H1 (cell line): ENCODE measurements at regions not wholly inside any gene's neighbourhood (a gene's known extent, or its start where the extent isn't known, plus 50 kb on each side); places are given as distances from the start of the nearest gene placed in this dataset.
A peak's percentile ranks its signal among the peaks of the same experiment; 100 is the strongest.

Experiments
- CTCF ChIA-PET: fragments of 300-600 bp; sonication (Branson Sonifier 250); formaldehyde crosslinking; loops from one replicate; lab custom pipeline; 2021; ENCODE audit not compliant: partially characterized antibody; lab: Charles Lee
- POLR2A ChIA-PET: fragments of 300-600 bp; sonication (Branson Sonifier 250); formaldehyde crosslinking; loops from one replicate; lab custom pipeline; 2021; ENCODE audit warnings: inconsistent platforms; ENCODE audit not compliant: partially characterized antibody; lab: Charles Lee
- DNase-seq, 2 experiments: peaks; one replicate each; pipeline versions ENCODE4 v3.0.0 to v3.0.0-alpha.2; 2010 to 2022; ENCODE audit warnings: low spot score in 2 of 2, low read depth in 1 of 2, mixed read lengths in 1 of 2
- FAIRE-seq: peaks from 2 replicates; lab custom pipeline; 2011; peaks lifted over from hg19 to GRCh38; lab: Jason Lieb, UNC
- H2AFZ ChIP-seq: 2 replicates; pipeline ENCODE4 v1.8.1; 2012; ENCODE audit warnings: low read length, inconsistent platforms
- H2AK5ac ChIP-seq: 2 replicates; pipeline ENCODE4 v1.6.1; 2013; ENCODE audit warnings: low read depth, low read length
- H2BK120ac ChIP-seq: replicated peaks from 2 replicates; pipeline ENCODE3; 2013; ENCODE audit warnings: low read depth, low read length, inconsistent platforms
- H2BK12ac ChIP-seq: 2 replicates; pipeline ENCODE4 v1.6.1; 2013; ENCODE audit warnings: low read depth, low read length
- H2BK15ac ChIP-seq: 2 replicates; pipeline ENCODE4 v1.6.1; 2013; ENCODE audit warnings: low read length
- H2BK20ac ChIP-seq: 2 replicates; pipeline ENCODE4 v1.6.1; 2013; ENCODE audit warnings: low read length
- H2BK5ac ChIP-seq: 2 replicates; pipeline ENCODE4 v1.6.1; 2013; ENCODE audit warnings: low read depth, low read length
- H3K14ac ChIP-seq: 2 replicates; pipeline ENCODE4 v1.6.1; 2013; ENCODE audit warnings: inconsistent platforms; ENCODE audit not compliant: insufficient read length
- H3K18ac ChIP-seq: 2 replicates; pipeline ENCODE4 v1.6.1; 2013; ENCODE audit warnings: low read length; ENCODE audit errors: extremely low read depth
- H3K23ac ChIP-seq: 2 replicates; pipeline ENCODE4 v1.6.1; 2013; ENCODE audit warnings: inconsistent platforms; ENCODE audit not compliant: insufficient read length
- H3K23me2 ChIP-seq: 2 replicates; pipeline ENCODE4 v1.6.1; 2013; ENCODE audit warnings: low read depth, low read length
- H3K27ac ChIP-seq: 2 replicates; pipeline ENCODE4 v1.6.1; 2011; ENCODE audit warnings: low read depth, low read length, inconsistent platforms
- H3K27me3 ChIP-seq, 4 experiments: replicated peaks in 1 of 4; 1 replicate in 1 of 4; 2 replicates in 3 of 4; pipeline versions ENCODE4 v1.6.1 to v1.8.1; 2011 to 2013; ENCODE audit warnings: low read length in 3 of 4, mild to moderate bottlenecking in 3 of 4, inconsistent platforms in 2 of 4, mixed read lengths in 2 of 4, moderate library complexity in 1 of 4; ENCODE audit not compliant: control insufficient read depth in 3 of 4, insufficient read depth in 3 of 4; ENCODE audit errors: extremely low read depth in 1 of 4
- H3K36me3 ChIP-seq, 4 experiments: 2 replicates each; pipeline versions ENCODE4 v1.6.1 to v1.8.1; 2011 to 2013; ENCODE audit warnings: mild to moderate bottlenecking in 4 of 4, low read length in 3 of 4, moderate library complexity in 2 of 4, control low read depth in 1 of 4, inconsistent platforms in 1 of 4; ENCODE audit not compliant: insufficient read depth in 4 of 4, control insufficient read depth in 2 of 4
- H3K4ac ChIP-seq: replicated peaks from 2 replicates; pipeline ENCODE3; 2013; ENCODE audit warnings: low read length, low read depth, mixed read lengths, inconsistent platforms; ENCODE audit not compliant: insufficient read length
- H3K4me1 ChIP-seq, 4 experiments: replicated peaks in 1 of 4; 1 replicate in 1 of 4; 2 replicates in 3 of 4; pipeline versions ENCODE4 v1.6.1 to v1.8.1; 2011 to 2013; ENCODE audit warnings: low read length in 3 of 4, inconsistent platforms in 2 of 4, mixed read lengths in 1 of 4; ENCODE audit not compliant: insufficient read depth in 4 of 4, control insufficient read depth in 3 of 4
- H3K4me2 ChIP-seq, 2 experiments: 2 replicates each; pipeline versions ENCODE4 v1.6.1 to v1.8.1; 2011 to 2013; ENCODE audit warnings: low read depth in 2 of 2, low read length in 2 of 2, control low read depth in 1 of 2, inconsistent platforms in 1 of 2, mild to moderate bottlenecking in 1 of 2; ENCODE audit not compliant: insufficient read depth in 1 of 2
- H3K4me3 ChIP-seq, 4 experiments: fragments of 200-600, 300-600 bp in 1 of 4; sonication (generic), shearing (Covaris generic), sonication (Bioruptor Twin) in 1 of 4; 2 replicates each; pipeline versions ENCODE4 v1.5.1 to v1.8.1; 2011 to 2016; ENCODE audit warnings: low read length in 4 of 4, low read depth in 3 of 4, control low read depth in 2 of 4, inconsistent platforms in 2 of 4, mild to moderate bottlenecking in 2 of 4, mixed read lengths in 1 of 4, moderate library complexity in 1 of 4; ENCODE audit not compliant: insufficient read depth in 2 of 4; ENCODE audit errors: extremely low read depth in 1 of 4
- H3K56ac ChIP-seq: replicated peaks from 2 replicates; pipeline ENCODE3; 2013; ENCODE audit warnings: low read depth, mild to moderate bottlenecking, mixed read lengths, low read length, inconsistent platforms; ENCODE audit not compliant: insufficient read length
- H3K79me1 ChIP-seq: 2 replicates; pipeline ENCODE4 v1.6.1; 2013; ENCODE audit warnings: low read depth, low read length, control low read depth
- H3K79me2 ChIP-seq, 2 experiments: 2 replicates each; pipeline versions ENCODE4 v1.6.1 to v1.8.1; 2012 to 2013; ENCODE audit warnings: low read length in 2 of 2, mild to moderate bottlenecking in 2 of 2, inconsistent platforms in 1 of 2; ENCODE audit not compliant: insufficient read depth in 2 of 2, control insufficient read depth in 1 of 2
- H3K9ac ChIP-seq, 4 experiments: replicated peaks in 1 of 4; 1 replicate in 1 of 4; 2 replicates in 3 of 4; pipeline versions ENCODE4 v1.6.1 to v1.8.1; 2011 to 2013; ENCODE audit warnings: low read depth in 3 of 4, low read length in 3 of 4, control low read depth in 2 of 4, mild to moderate bottlenecking in 2 of 4, moderate library complexity in 2 of 4, inconsistent platforms in 1 of 4; ENCODE audit errors: extremely low read depth in 1 of 4
- H3K9me3 ChIP-seq, 2 experiments: 2 replicates each; pipeline versions ENCODE4 v1.6.1 to v1.8.1; 2012 to 2013; ENCODE audit warnings: mild to moderate bottlenecking in 2 of 2, moderate library complexity in 2 of 2, control low read depth in 1 of 2, inconsistent platforms in 1 of 2, low read depth in 1 of 2, low read length in 1 of 2, mixed read lengths in 1 of 2; ENCODE audit not compliant: insufficient read depth in 2 of 2
- H4K20me1 ChIP-seq, 2 experiments: replicated peaks in 1 of 2; 2 replicates each; pipeline versions ENCODE3 to v1.8.1; 2011 to 2013; ENCODE audit warnings: inconsistent platforms in 2 of 2, low read length in 2 of 2, mild to moderate bottlenecking in 1 of 2; ENCODE audit not compliant: insufficient read depth in 2 of 2, control insufficient read depth in 1 of 2
- H4K5ac ChIP-seq: 2 replicates; pipeline ENCODE4 v1.6.1; 2013; ENCODE audit warnings: low read length, low read depth, mixed read lengths, inconsistent platforms; ENCODE audit not compliant: insufficient read length
- H4K8ac ChIP-seq: 2 replicates; pipeline ENCODE4 v1.8.0; 2013; ENCODE audit warnings: mild to moderate bottlenecking, moderate library complexity, low read length, inconsistent platforms; ENCODE audit not compliant: insufficient read depth; ENCODE audit errors: extremely low read depth
- H4K91ac ChIP-seq: replicated peaks from 2 replicates; pipeline ENCODE3; 2013; ENCODE audit warnings: low read length, mixed read lengths, inconsistent platforms; ENCODE audit not compliant: insufficient read length
- WGBS, 2 experiments: shearing (Covaris generic) in 1 of 2; methylation state at CpG; one replicate each; pipeline versions ENCODE4 v1.1.6 to v1.1.7; 2013 to 2015; ENCODE audit warnings: low lambda C conversion rate in 2 of 2, mixed read lengths in 2 of 2, inconsistent platforms in 1 of 2, low coverage in 1 of 2, missing lambda C conversion rate in 1 of 2; ENCODE audit not compliant: insufficient replicate concordance in 2 of 2, insufficient coverage in 1 of 2, insufficient read length in 1 of 2; ENCODE audit errors: extremely low coverage in 1 of 2, missing lambda C conversion rate in 1 of 2; 5-methylcytosine and 5-hydroxymethylcytosine counted together

DNA sequence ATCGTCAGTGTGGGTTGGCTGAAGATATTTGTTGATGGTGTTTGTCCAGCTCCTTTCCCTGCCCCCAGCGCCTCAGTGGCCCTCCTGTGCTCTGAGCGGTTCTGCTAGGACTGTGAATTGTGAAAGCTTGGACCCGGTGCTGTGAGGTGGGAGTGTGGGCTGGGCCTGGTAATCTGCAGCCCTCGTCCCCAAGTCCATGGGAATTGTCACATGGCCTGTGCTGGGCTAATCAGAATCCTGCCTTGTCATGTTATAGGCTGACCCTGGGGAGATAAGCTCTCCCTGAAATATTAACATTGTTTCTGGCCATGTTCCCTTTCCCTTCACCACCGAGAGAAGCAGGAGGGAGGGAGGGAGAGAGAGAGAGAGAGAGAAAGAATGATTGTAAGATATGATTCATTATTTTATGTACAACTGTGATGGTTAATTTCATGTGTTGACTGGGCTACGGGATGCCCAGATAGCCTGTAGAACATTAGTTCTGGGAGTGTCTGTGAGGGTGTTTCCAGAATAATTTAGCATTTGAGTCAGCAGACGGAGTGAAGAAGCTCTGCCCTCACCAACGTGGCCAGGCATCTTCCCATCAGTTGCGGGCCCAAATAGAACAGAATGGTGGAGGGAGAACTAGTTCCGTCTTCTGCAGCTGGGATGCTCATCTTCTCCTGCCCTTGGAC lies 62.4 kb downstream of the TFAP2C start:
- Histone ChIP-seq H3K4ac (no peak overlapping the region), H3K4me3 (no peak overlapping the region), H3K4me2 (no peak overlapping the region), H3K4me1 (peaks cover 5 to 12% (median 9%) of the 10 kb centered on the region in 4 experiments), H3K18ac (no peak overlapping the region), H3K27ac (no peak overlapping the region), H4K91ac (no peak overlapping the region), H3K36me3 (no peaks in the 10 kb centered on the region), H3K79me1 (no peaks in the 10 kb centered on the region), H4K20me1 (no peaks in the 10 kb centered on the region), H3K23ac (no peak overlapping the region), H3K27me3 (no peaks in the 10 kb centered on the region), H2BK20ac (no peak overlapping the region), H3K79me2 (no peaks in the 10 kb centered on the region), H3K9me3 (no peaks in the 10 kb centered on the region), H2BK5ac (no peak overlapping the region), H3K56ac (no peak overlapping the region), H2AK5ac (no peak overlapping the region), H3K14ac (no peak overlapping the region), H3K23me2 (no peaks in the 10 kb centered on the region), H4K8ac (no peak overlapping the region), H2BK120ac (no peak overlapping the region), H2BK12ac (0 out of 2 replicates have a peak overlapping the region, but pooled peaks have one; percentile 2), H3K9ac (no peak overlapping the region), H2AFZ (no peak overlapping the region), H4K5ac (no peak overlapping the region), H2BK15ac (no peak overlapping the region)
- no peak for DNase-seq
- CTCF ChIA-PET, result interaction anchor here (0.7 to 3.1 kb wide), 6 partner anchors 10 to 603 kb away, joined by 3 to 11 read pairs (median 4); partner anchors contain the start of gene TFAP2C
- POLR2A ChIA-PET, result interaction anchor here (1.2 kb wide), 2 partner anchors 21 to 43 kb away, joined by 3 to 5 read pairs; no protein-coding TSS in a partner anchor
- 86% methylated on average over 11 of the region's 11 CpGs; no CpG with 5 or more reads in 1 of the 2 experiments for WGBS, 2 experiments
- no peak for FAIRE-seq
